Uterus (tissue), 3 donors: ENCODE measurements at regions not wholly inside any gene's neighbourhood (a gene's known extent, or its start where the extent isn't known, plus 50 kb on each side); places are given as distances from the start of the nearest gene placed in this dataset.
"Not testable (repeated sequence)": the region's sequence is repeated elsewhere in the genome, so short reads cannot be mapped to it uniquely, and the experiment has no call there.

Experiments
- DNase-seq, 2 donors: peaks; one replicate each; pipeline ENCODE4 v3.0.0-alpha.2; 2019 to 2020
- H3K27ac ChIP-seq, 2 donors: fragments of 200-600 bp; sonication (generic); 1 replicate in 1 of 2; 2 replicates in 1 of 2; pipeline ENCODE4 v1.5.1; 2016 to 2018
- H3K27me3 ChIP-seq, 2 donors: fragments of 200-600 bp; sonication (generic); one replicate each; pipeline ENCODE4 v1.5.1; 2018 to 2019; ENCODE audit warnings: control low read depth in 1 of 2
- H3K36me3 ChIP-seq, 2 donors: fragments of 200-600 bp; sonication (generic); one replicate each; pipeline ENCODE4 v1.5.1; 2019; ENCODE audit warnings: control low read depth in 1 of 2
- H3K4me1 ChIP-seq, 2 donors: fragments of 200-600 bp; sonication (generic); one replicate each; pipeline ENCODE4 v1.5.1; 2018 to 2019; ENCODE audit warnings: control low read depth in 1 of 2
- H3K4me3 ChIP-seq, 2 donors: fragments of 200-600 bp; sonication (generic); 1 replicate in 1 of 2; 2 replicates in 1 of 2; pipeline ENCODE4 v1.5.1; 2018 to 2019; ENCODE audit warnings: mild to moderate bottlenecking in 1 of 2
- H3K9me3 ChIP-seq, 2 donors: fragments of 200-600 bp; sonication (generic); one replicate each; pipeline ENCODE4 v1.5.1; 2019; ENCODE audit warnings: control low read depth in 1 of 2
- CTCF ChIP-seq, 4 experiments: fragments of 200-600 bp in 2 of 4; fragments of 450-650 bp in 2 of 4; sonication (generic) in 2 of 4; IDR thresholded peaks; one replicate each; pipeline ENCODE4 v1.5.1; 2016 to 2019; ENCODE audit warnings: antibody characterized with exemption in 4 of 4, mild to moderate bottlenecking in 2 of 4, moderate library complexity in 1 of 4
- POLR2A ChIP-seq, 2 donors: fragments of 450-650 bp; IDR thresholded peaks; one replicate each; pipeline ENCODE4 v1.6.1; 2016; ENCODE audit warnings: antibody characterized with exemption in 2 of 2, mild to moderate bottlenecking in 1 of 2, moderate library complexity in 1 of 2
- intact Hi-C: fragments of 100-400 bp; cut with DNase I; formaldehyde crosslinking; loops from one replicate; pipeline ENCODE4 v1.15.1; 2023; ENCODE audit warnings: low total_unique reads
- donor health status: DM: yes; HTN: yes; CAD: no.

- no peaks in the 10 kb centered on the region for H3K4me1 ChIP-seq
- no peak overlapping the region for H3K27ac ChIP-seq
- no peaks in the 10 kb centered on the region for H3K36me3 ChIP-seq
- intact Hi-C loops, result no loop called here
- H3K27me3 ChIP-seq, result no peaks in the 10 kb centered on the region
- H3K9me3 ChIP-seq, result no peaks in the 10 kb centered on the region
- DNase-seq, result no peak
- no peak for TF ChIP-seq POLR2A (IDR thresholded peaks at IDR 0.05)
- TF ChIP-seq CTCF (IDR thresholded peaks at IDR 0.05), result no peak
- no peak overlapping the region for H3K4me3 ChIP-seq
Observed at GRCh38 chr17:27087935-27088766, 205.8 kb upstream of the WSB1 start.

GRCh38 chr17:27088767-27089078 is 205.2 kb upstream of the WSB1 start:
- no peak overlapping the region for H3K4me3 ChIP-seq
- intact Hi-C loops, result no loop called here

GRCh38 chr17:27089079-27089928 is 204.6 kb upstream of the WSB1 start:
- H3K9me3 ChIP-seq, H3K27me3 ChIP-seq, DNase-seq, H3K36me3 ChIP-seq, H3K4me3 ChIP-seq, intact Hi-C loops, H3K27ac ChIP-seq, H3K4me1 ChIP-seq: not testable (repeated sequence)

More at GRCh38 chr17:27088767-27089078, 205.2 kb upstream of the WSB1 start:
- H3K27me3 ChIP-seq, result no peaks in the 10 kb centered on the region
- H3K36me3 ChIP-seq, result no peaks in the 10 kb centered on the region
- H3K4me1 ChIP-seq, result no peaks in the 10 kb centered on the region
- H3K9me3 ChIP-seq, result no peaks in the 10 kb centered on the region
- no peak for TF ChIP-seq POLR2A (IDR thresholded peaks at IDR 0.05)
- no peak for TF ChIP-seq CTCF (IDR thresholded peaks at IDR 0.05)
- DNase-seq, result no peak
- H3K27ac ChIP-seq, result no peak overlapping the region

GRCh38 chr17:27089929-27090247 is 204.0 kb upstream of the WSB1 start:
- no peaks in the 10 kb centered on the region for H3K36me3 ChIP-seq
- TF ChIP-seq CTCF (IDR thresholded peaks at IDR 0.05) (no peak), POLR2A (IDR thresholded peaks at IDR 0.05) (no peak)
- intact Hi-C loops, result no loop called here
- H3K27me3 ChIP-seq, result no peaks in the 10 kb centered on the region
- H3K27ac ChIP-seq, result no peak overlapping the region
- H3K4me1 ChIP-seq, result no peaks in the 10 kb centered on the region
- H3K9me3 ChIP-seq, result no peaks in the 10 kb centered on the region
- no peak overlapping the region for H3K4me3 ChIP-seq
- DNase-seq, result no peak

- H3K27ac ChIP-seq, H3K27me3 ChIP-seq, H3K4me1 ChIP-seq, H3K36me3 ChIP-seq, H3K4me3 ChIP-seq, intact Hi-C loops, H3K9me3 ChIP-seq, DNase-seq: not testable (repeated sequence)
Observed at GRCh38 chr17:27090450-27091042, 203.4 kb upstream of the WSB1 start.

DNA sequence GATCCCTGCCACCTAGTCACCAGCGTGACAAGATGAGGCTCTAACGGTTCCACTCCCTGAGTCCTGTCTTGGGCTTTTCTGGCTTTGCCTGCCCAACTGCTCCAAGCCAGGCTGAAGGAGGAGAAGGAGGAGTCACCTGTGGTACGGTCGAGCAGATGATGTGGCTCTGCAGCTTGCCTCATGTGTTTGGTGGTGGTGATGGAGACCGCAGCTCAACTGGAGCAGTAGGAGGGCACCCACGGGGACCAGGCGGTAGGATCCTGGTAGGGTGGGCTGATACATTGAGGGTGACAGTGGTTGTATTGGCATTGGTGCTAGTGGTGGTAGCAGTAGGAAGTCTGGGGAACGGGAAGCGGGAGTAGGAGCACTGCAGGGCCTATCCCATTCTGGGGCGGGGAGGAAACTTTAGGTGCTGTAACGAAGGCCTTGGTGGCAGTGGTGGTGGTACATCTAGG is 202.8 kb upstream of the WSB1 start:
- Histone ChIP-seq H3K36me3 (no peaks in the 10 kb centered on the region), H3K27me3 (no peaks in the 10 kb centered on the region), H3K4me1 (no peaks in the 10 kb centered on the region), H3K27ac (no peak overlapping the region), H3K9me3 (no peaks in the 10 kb centered on the region), H3K4me3 (no peak overlapping the region)
- no peak for DNase-seq
- intact Hi-C loops, result no loop called here
- TF ChIP-seq CTCF (IDR thresholded peaks at IDR 0.05) (no peak), POLR2A (IDR thresholded peaks at IDR 0.05) (no peak)

- H3K27ac ChIP-seq, intact Hi-C loops, DNase-seq: not testable (repeated sequence)
Observed at GRCh38 chr17:27094179-27094578, 199.7 kb upstream of the WSB1 start.

GRCh38 chr17:27095821-27096220 is 198.1 kb upstream of the WSB1 start:
- H3K36me3 ChIP-seq, H3K9me3 ChIP-seq, intact Hi-C loops, H3K27me3 ChIP-seq, H3K27ac ChIP-seq, DNase-seq, H3K4me1 ChIP-seq, H3K4me3 ChIP-seq: not testable (repeated sequence)

More at GRCh38 chr17:27094179-27094578, 199.7 kb upstream of the WSB1 start:
- not testable (repeated sequence) for H3K36me3 ChIP-seq, H3K27me3 ChIP-seq, H3K9me3 ChIP-seq, H3K4me3 ChIP-seq, H3K4me1 ChIP-seq
